ENCODE measurements at regions not wholly inside any gene's neighbourhood (a gene's known extent, or its start where the extent isn't known, plus 50 kb on each side); places are given as distances from the start of the nearest gene placed in this dataset.
A peak's percentile ranks its signal among the peaks of the same experiment; 100 is the strongest.
"Not testable (repeated sequence)": the region's sequence is repeated elsewhere in the genome, so short reads cannot be mapped to it uniquely, and the experiment has no call there.

DNA sequence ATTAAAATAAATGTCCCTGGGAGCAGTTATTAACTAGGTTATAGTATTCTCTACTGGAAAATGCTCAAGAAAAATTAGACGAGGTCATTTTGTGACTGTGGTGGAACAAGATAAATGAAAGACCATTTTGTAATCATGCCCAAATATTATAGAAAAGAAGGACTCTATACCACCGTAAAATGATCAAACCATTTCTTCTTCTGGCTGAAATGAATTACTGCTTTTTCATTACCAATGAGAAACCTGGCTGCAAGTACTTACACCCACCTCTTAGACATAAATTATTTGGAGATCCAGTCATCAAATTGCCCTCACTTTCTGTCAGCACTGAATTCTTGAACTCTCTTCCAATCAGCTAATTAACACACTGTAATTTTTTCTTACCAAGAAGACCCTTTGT, 74.2 kb upstream of the FSIP2 start:
- no peak for DNase-seq

DNA sequence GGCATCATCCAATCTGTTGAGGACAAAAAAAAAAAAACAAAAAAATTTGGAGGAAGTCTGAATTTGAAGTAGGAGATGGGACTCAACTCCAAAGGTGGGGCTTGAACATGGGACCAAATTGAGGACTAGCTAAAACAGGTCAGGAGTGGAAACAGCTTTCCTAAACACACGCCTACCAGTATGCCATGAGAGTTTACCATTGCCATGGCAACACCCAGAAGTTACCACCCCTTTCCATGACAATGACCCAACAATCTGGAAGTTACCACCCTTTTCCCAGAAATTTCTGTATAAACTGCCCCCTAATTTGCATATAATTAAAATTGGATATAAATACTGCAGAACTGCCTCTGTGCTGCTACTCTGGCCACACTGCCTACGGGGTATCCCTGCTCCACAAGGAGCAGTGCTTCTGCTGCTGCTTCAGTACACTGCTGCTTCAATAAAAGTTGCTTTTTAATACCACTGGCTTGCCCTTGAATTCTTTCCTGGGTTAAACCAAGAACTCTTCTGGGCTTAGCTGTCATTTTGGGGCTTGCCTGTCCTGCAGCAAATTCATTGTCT, 73.3 kb upstream of the FSIP2 start:
- DNase-seq, result no peak

DNA sequence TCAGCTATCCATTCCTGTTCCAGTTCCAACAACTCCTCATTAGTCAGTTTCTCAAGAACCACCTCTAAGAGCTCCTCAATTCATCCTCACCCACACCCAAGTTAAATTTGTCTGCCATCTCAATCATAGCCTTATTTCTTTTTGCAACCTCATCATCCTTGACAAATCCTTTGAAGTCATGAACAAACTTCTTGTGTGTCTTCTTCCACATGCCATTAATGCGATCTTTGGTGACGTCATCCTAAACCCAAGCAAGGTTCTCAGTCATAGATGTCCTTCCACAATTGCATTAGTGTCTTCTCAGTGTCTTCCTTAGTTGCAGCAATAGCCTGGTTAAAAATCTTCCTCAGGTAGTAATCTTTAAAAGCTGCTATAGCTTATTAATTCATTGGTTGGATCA, 71.2 kb upstream of the FSIP2 start:
- no peak for DNase-seq

DNA sequence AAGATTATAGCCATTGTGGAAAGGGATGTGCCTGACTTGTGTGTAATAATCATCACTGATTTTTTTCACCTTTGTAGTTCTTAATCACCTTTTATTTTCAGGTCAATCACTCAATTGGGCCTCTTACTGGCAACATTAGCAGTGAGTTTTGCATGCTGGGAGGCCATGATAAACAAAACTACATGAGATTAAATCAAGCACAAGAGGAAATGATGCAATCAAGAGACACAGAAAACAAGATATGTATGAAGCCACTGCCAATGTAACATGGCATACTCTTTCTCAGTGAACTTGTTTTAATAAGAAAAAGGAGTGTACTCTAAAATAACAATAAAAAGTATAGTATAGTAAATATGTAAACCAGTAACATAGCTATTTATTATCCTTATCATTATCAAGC, 69.9 kb upstream of the FSIP2 start:
- peak; percentile 3 for DNase-seq

DNA sequence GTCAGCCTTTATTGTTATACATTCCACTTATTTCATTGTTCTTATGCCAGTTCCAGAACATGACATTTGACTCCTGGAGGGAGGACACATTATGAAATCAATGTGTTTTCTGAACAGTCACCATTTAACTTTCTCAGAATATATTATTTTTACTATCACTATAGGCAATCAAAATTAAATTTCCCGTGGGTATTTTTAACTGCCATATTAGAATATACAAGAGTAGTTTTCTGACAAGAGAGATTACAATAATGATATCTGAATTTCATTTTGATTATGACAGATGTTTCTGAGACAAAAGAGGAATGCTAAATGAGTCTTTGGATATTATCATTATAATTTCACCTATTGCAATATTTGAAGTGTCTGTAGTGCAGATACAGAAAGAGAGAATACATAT, 64.4 kb upstream of the FSIP2 start:
- DNase-seq, result no peak

DNA sequence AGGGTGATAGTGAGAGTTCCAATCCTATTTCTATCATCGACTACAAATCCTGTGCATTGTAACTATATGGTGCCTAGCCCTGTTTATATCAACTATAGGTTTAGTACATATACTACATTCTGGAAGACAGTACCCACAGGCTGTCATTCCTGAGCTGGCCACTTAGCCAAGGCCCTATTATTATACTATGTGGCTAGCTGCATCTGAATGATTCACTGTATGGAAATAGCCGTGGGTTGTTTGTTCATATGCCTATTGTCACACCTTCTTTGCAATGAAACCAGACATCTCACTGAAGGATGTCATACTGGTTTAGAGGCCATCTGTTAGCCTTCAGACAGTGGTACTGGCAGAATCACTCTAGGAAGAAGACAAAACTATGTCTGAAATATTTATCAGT, 62.3 kb upstream of the FSIP2 start:
- DNase-seq, result no peak

DNA sequence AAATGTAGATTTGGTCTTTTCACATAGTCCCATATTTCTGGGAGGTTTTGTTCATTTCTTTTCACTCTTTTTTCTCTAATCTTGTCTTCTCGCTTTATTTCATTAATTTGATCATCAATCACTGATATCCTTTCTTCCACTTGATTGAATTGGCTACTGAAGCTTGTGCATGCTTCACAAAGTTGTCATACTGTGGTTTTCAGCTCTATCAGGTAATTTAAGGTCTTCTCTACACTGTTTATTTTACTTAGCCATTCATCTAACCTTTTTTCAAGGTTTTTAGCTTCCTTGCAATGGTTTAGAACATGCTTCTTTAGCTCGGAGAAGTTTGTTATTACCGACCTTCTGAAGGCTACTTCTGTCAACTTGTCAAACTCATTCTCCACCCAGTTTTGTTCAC, 51.6 kb upstream of the FSIP2 start:
- DNase-seq, result not testable (repeated sequence)

DNA sequence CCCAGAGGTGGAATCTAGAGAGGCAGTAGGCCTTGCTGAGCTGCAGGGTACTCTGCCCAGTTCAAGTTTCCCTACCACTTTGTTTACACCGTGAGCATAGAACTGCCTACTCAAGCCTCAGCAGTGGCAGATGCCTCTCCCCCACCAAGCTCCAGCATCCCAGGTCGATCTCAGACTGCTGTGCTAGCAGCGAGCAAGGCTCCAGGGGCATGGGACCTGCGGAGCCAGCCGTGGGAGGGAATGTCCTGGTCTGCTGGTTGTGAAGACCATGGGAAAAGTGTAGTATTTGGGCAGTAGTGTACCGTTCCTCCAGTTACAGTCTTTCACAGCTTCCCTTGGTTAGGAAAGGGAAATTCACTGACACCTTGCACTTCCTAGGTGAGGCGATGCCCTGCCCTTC, 50.6 kb upstream of the FSIP2 start:
- no peak for DNase-seq

Data from fibroblast of skin of abdomen (primary cell).